K562 (cell line): ENCODE measurements at regions not wholly inside any gene's neighbourhood (a gene's known extent, or its start where the extent isn't known, plus 50 kb on each side); places are given as distances from the start of the nearest gene placed in this dataset.

Source experiments
- CBFB ChIP-seq: sonication (generic); formaldehyde crosslinking; IDR thresholded peaks from 2 replicates; pipeline ENCODE4 v1.4.0; 2020; ENCODE audit warnings: mild to moderate bottlenecking, missing genetic modification reagents
- CTCF ChIP-seq, 3 experiments: IDR thresholded peaks in 2 of 3; conservative IDR thresholded peaks in 1 of 3; 2 replicates each; pipeline ENCODE4 v1.5.1; 2011 to 2012; ENCODE audit warnings: low read length in 3 of 3, mild to moderate bottlenecking in 3 of 3, control low read depth in 2 of 3, improper control_type of control experiment in 1 of 3, inconsistent platforms in 1 of 3, low read depth in 1 of 3, mixed read lengths in 1 of 3, moderate library complexity in 1 of 3; ENCODE audit not compliant: insufficient read depth in 2 of 3
- E2F6 ChIP-seq, 2 experiments: IDR thresholded peaks; 2 replicates each; pipeline ENCODE4 v1.6.1; 2011; ENCODE audit warnings: borderline replicate concordance in 1 of 2, control low read depth in 1 of 2, low read depth in 1 of 2, low read length in 1 of 2, mild to moderate bottlenecking in 1 of 2, mixed read lengths in 1 of 2, moderate library complexity in 1 of 2; ENCODE audit not compliant: insufficient read depth in 1 of 2, insufficient read length in 1 of 2, poor library complexity in 1 of 2, severe bottlenecking in 1 of 2; ENCODE audit errors: extremely low read depth in 1 of 2
- HMGXB4 ChIP-seq: sonication (generic); formaldehyde crosslinking; IDR thresholded peaks from 2 replicates; pipeline ENCODE4 v1.8.1; 2023; ENCODE audit warnings: mild to moderate bottlenecking, missing genetic modification reagents
- JUN ChIP-seq, 2 experiments: sonication (generic) in 1 of 2; formaldehyde crosslinking in 1 of 2; IDR thresholded peaks; 2 replicates each; pipeline versions ENCODE4 v1.6.1 to v1.8.0; 2012 to 2022; ENCODE audit warnings: borderline replicate concordance in 2 of 2, mild to moderate bottlenecking in 2 of 2, improper control_type of control experiment in 1 of 2, low read depth in 1 of 2, low read length in 1 of 2, missing genetic modification reagents in 1 of 2
- L3MBTL2 ChIP-seq: fragments of 450-650 bp; IDR thresholded peaks from 2 replicates; pipeline ENCODE4 v1.6.1; 2016; ENCODE audit warnings: mild to moderate bottlenecking, moderate library complexity
- MAFK ChIP-seq: IDR thresholded peaks from 2 replicates; pipeline ENCODE4 v1.6.1; 2011; ENCODE audit warnings: low read length, improper control_type of control experiment
- TBP ChIP-seq: optimal IDR thresholded peaks from 2 replicates; pipeline ENCODE3; 2011; ENCODE audit warnings: low read depth, low read length, improper control_type of control experiment
- TRIM28 ChIP-seq: fragments of 450-650 bp; IDR thresholded peaks from 2 replicates; pipeline ENCODE4 v1.6.1; 2017
- ZBTB34 ChIP-seq: fragments of 250-450 bp; sonication (Bioruptor Pico); IDR thresholded peaks from 2 replicates; pipeline ENCODE4 v1.8.0; 2021; ENCODE audit warnings: mild to moderate bottlenecking, moderate library complexity
- ZNF589 ChIP-seq: fragments of 200-800 bp; sonication (Bioruptor generic); IDR thresholded peaks from 2 replicates; pipeline ENCODE4 v1.6.1; 2016; ENCODE audit warnings: low read depth, missing genetic modification characterization, missing compliant biosample characterization
- TF ChIP-seq, protein P1 (sequence below): sonication (generic); formaldehyde crosslinking; IDR thresholded peaks from 2 replicates; pipeline ENCODE4 v1.5.0; 2020; ENCODE audit warnings: missing genetic modification reagents
- TF ChIP-seq, protein P2 (sequence below): sonication (generic); formaldehyde crosslinking; IDR thresholded peaks from 2 replicates; pipeline ENCODE4 v1.9.0; 2022; ENCODE audit warnings: mild to moderate bottlenecking, missing genetic modification reagents

- TF ChIP-seq CBFB (CRISPR knock-in tag) = no peak
- TF ChIP-seq HMGXB4 (CRISPR knock-in tag) = no peak
- TF ChIP-seq E2F6 (IDR thresholded peaks at IDR 0.05; ENCODE audit: borderline replicate concordance in 1 of 2, extremely low read depth in 1 of 2, insufficient read depth in 1 of 2, insufficient read length in 1 of 2, low read depth in 1 of 2, low read length in 1 of 2, poor library complexity in 1 of 2, severe bottlenecking in 1 of 2) = no peak
- TF ChIP-seq, protein P1, sequence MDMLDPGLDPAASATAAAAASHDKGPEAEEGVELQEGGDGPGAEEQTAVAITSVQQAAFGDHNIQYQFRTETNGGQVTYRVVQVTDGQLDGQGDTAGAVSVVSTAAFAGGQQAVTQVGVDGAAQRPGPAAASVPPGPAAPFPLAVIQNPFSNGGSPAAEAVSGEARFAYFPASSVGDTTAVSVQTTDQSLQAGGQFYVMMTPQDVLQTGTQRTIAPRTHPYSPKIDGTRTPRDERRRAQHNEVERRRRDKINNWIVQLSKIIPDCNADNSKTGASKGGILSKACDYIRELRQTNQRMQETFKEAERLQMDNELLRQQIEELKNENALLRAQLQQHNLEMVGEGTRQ (CRISPR knock-in tag) = no peak
- TF ChIP-seq ZBTB34 (CRISPR knock-in tag) = no peak
- TF ChIP-seq MAFK = no peak
- no peak for TF ChIP-seq CTCF (IDR thresholded peaks at IDR 0.05 in 2 of 3, conservative IDR thresholded peaks at IDR 0.05 in 1 of 3; ENCODE audit: insufficient read depth in 2 of 3, low read depth in 1 of 3, low read length in 3 of 3)
- TF ChIP-seq ZNF589 = no peak
- TF ChIP-seq, protein P2, sequence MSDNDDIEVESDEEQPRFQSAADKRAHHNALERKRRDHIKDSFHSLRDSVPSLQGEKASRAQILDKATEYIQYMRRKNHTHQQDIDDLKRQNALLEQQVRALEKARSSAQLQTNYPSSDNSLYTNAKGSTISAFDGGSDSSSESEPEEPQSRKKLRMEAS (CRISPR knock-in tag) = no peak
- no peak for TF ChIP-seq TBP
- TF ChIP-seq L3MBTL2 = no peak
- no peak for TF ChIP-seq JUN (IDR thresholded peaks at IDR 0.05; ENCODE audit: borderline replicate concordance, low read depth, low read length)
- no peak for TF ChIP-seq JUN (CRISPR knock-in tag; IDR thresholded peaks at IDR 0.05; ENCODE audit: borderline replicate concordance)
- TF ChIP-seq TRIM28 = no peak
Observed at GRCh38 chr6:53201270-53201669, 52.6 kb upstream of the GCM1 start.
